ENCODE measurements at regions not wholly inside any gene's neighbourhood (a gene's known extent, or its start where the extent isn't known, plus 50 kb on each side); places are given as distances from the start of the nearest gene placed in this dataset.

DNA sequence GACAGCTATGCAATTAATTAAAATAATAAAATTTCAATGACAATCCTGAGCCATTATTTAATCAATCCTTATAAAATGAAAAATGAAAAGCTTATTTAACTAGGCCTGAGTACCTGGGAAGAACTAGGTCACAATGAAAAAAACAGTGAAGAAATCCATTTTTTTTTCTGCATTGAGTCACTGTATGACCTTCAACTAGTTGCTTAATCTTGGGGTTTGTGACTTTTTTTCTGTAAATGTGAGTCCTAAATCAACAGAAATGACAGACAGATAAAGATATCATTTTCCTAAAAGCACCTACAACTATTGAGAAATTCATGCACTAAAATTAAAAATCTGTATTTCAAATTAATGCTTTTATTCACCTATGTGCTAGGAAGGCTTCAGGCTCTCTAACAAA, 96.8 kb downstream of the TMEM26 start:
- Histone ChIP-seq H3K36me3 (ENCODE audit: control insufficient read depth, insufficient read depth, low read length) (no peaks in the 10 kb centered on the region), H3K9ac (ENCODE audit: low read length) (no peak overlapping the region), H3K27me3 (ENCODE audit: control insufficient read depth, insufficient read depth, low read length) (no peaks in the 10 kb centered on the region), H3K4me3 (ENCODE audit: low read depth, low read length) (no peak overlapping the region), H3K9me3 (ENCODE audit: control insufficient read depth, insufficient read depth, low read depth, low read length) (no peaks in the 10 kb centered on the region), H3K4me1 (ENCODE audit: control insufficient read depth, insufficient read depth, low read length) (no peaks in the 10 kb centered on the region), H3K27ac (ENCODE audit: low read depth, low read length) (no peak overlapping the region)

DNA sequence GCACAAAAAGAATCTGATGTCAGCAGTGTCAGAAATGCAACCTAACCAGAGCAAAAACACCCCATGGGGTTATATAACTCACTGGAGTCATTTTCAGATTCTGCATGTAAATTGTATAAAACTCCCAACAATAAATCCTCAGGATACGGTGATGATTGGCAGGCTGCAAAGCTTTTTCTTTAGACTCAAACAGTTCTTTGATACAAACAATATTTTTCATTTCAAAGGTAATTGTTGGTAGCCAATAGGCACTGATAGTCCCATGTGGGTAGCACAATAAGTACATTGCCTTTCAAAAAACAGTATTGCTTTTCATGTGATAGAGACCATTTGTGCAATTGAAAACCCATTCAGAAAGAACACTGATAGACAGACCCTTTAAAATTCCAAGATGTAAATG, 98.0 kb downstream of the TMEM26 start:
- H3K9me3 ChIP-seq (ENCODE audit: control insufficient read depth, insufficient read depth, low read depth, low read length): no peaks in the 10 kb centered on the region
- H3K36me3 ChIP-seq (ENCODE audit: control insufficient read depth, insufficient read depth, low read length): no peaks in the 10 kb centered on the region
- H3K9ac ChIP-seq (ENCODE audit: low read length): no peak overlapping the region
- no peak overlapping the region for H3K4me3 ChIP-seq (ENCODE audit: low read depth, low read length)
- no peaks in the 10 kb centered on the region for H3K27me3 ChIP-seq (ENCODE audit: control insufficient read depth, insufficient read depth, low read length)
- H3K4me1 ChIP-seq (ENCODE audit: control insufficient read depth, insufficient read depth, low read length): no peaks in the 10 kb centered on the region
- H3K27ac ChIP-seq (ENCODE audit: low read depth, low read length): no peak overlapping the region

DNA sequence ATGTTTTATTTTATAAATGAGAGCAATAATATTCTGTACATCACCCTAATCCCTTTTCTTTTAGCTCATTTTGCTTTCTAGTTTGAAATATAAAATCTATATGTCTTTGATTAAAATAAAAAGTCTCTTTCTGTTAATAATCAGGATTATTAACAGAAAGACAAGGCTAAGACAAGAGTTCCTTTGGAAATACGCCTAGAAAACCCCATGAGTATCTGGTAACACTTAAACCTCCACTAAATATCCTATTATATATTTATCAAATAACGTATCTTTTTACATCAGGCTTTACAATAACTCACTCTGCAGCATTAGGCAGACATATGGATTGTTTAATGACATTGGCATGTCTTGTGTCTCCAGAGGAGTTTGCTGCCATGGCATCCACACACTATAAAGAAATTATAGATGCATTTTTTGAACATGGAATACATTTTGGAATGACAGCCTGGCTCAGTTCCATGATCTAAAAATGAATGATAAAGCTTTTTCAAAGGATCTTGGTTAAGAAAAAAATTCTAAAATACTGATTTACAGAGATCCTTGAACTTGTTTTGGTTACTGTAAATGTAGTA, 98.7 kb downstream of the TMEM26 start:
- H3K27ac ChIP-seq (ENCODE audit: low read depth, low read length): no peak overlapping the region
- H3K36me3 ChIP-seq (ENCODE audit: control insufficient read depth, insufficient read depth, low read length): no peaks in the 10 kb centered on the region
- no peaks in the 10 kb centered on the region for H3K9me3 ChIP-seq (ENCODE audit: control insufficient read depth, insufficient read depth, low read depth, low read length)
- H3K9ac ChIP-seq (ENCODE audit: low read length): no peak overlapping the region
- no peak overlapping the region for H3K4me3 ChIP-seq (ENCODE audit: low read depth, low read length)
- H3K27me3 ChIP-seq (ENCODE audit: control insufficient read depth, insufficient read depth, low read length): no peaks in the 10 kb centered on the region
- no peaks in the 10 kb centered on the region for H3K4me1 ChIP-seq (ENCODE audit: control insufficient read depth, insufficient read depth, low read length)

DNA sequence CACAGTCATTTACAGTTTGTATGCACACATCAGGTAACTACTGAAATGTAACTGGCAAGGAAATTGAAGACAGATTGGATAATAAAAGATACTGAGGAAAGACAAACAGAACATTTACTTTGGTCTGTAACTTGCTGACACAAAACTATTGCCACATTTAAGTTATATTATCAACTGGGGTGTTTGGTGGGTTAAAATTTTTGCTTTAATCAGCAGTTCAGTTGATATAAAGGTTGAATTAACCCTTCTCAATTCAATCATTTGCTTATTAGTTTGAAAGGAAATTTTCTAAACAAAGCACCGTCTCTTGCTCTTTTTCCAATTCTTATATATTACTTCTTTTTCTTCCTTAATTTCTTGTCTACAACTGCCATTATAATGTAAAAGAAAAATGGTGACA, 102.4 kb downstream of the TMEM26 start:
- H3K27ac ChIP-seq (ENCODE audit: low read depth, low read length): no peak overlapping the region
- no peaks in the 10 kb centered on the region for H3K36me3 ChIP-seq (ENCODE audit: control insufficient read depth, insufficient read depth, low read length)
- H3K4me1 ChIP-seq (ENCODE audit: control insufficient read depth, insufficient read depth, low read length): no peaks in the 10 kb centered on the region
- no peaks in the 10 kb centered on the region for H3K27me3 ChIP-seq (ENCODE audit: control insufficient read depth, insufficient read depth, low read length)
- H3K4me3 ChIP-seq (ENCODE audit: low read depth, low read length): no peak overlapping the region
- no peaks in the 10 kb centered on the region for H3K9me3 ChIP-seq (ENCODE audit: control insufficient read depth, insufficient read depth, low read depth, low read length)
- no peak overlapping the region for H3K9ac ChIP-seq (ENCODE audit: low read length)

DNA sequence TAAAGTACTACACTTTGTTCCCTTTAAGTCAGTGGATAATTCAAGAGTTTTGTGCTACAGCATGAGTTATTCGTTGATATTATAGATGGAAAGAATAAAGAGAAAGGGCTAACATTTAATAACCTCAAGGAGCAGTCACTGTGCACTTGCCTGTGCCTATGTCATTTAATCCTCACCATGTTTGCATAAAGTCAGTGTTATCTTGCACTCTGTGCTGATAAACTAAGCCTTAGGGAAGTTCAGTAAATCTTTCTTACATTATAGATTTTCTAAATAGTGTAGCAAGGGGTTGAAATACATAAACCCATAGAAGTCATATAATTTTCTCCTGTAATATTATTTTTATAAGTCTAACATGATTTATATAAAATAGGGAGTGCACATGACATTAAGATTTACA, 103.1 kb downstream of the TMEM26 start:
- Histone ChIP-seq H3K27me3 (ENCODE audit: control insufficient read depth, insufficient read depth, low read length) (no peaks in the 10 kb centered on the region), H3K4me1 (ENCODE audit: control insufficient read depth, insufficient read depth, low read length) (no peaks in the 10 kb centered on the region), H3K36me3 (ENCODE audit: control insufficient read depth, insufficient read depth, low read length) (no peaks in the 10 kb centered on the region), H3K4me3 (ENCODE audit: low read depth, low read length) (no peak overlapping the region), H3K27ac (ENCODE audit: low read depth, low read length) (no peak overlapping the region), H3K9ac (ENCODE audit: low read length) (no peak overlapping the region), H3K9me3 (ENCODE audit: control insufficient read depth, insufficient read depth, low read depth, low read length) (no peaks in the 10 kb centered on the region)

DNA sequence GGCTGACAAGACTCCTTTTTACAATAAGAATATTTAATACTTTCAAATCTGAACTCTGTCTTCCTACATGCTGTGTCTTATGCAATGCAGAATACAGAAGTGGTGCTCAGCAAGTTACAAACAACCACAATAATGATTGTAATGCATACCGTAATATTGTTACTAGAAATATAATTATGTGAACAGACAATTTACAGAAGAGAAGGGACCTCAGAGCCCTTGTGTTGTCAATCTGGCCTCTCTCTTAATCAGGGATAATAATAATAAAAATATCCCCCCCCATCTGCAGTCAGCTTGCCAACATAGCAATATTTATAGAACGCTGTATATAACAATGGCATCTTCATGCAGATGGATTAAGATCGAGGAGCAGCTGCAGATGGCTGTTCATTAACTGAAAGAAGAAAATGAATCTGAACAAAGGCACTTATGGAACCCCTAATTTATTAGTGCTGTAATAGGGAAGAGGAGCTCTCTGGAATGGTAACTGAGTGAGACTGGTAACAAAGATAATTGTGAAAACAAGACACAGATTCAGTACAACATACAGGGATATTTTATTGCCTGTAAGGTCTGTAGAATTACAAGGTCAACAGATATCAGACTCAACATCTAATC, 106.3 kb downstream of the TMEM26 start:
- Histone ChIP-seq H3K4me3 (ENCODE audit: low read depth, low read length) (no peak overlapping the region), H3K9ac (ENCODE audit: low read length) (no peak overlapping the region), H3K27me3 (ENCODE audit: control insufficient read depth, insufficient read depth, low read length) (no peaks in the 10 kb centered on the region), H3K9me3 (ENCODE audit: control insufficient read depth, insufficient read depth, low read depth, low read length) (no peaks in the 10 kb centered on the region), H3K36me3 (ENCODE audit: control insufficient read depth, insufficient read depth, low read length) (no peaks in the 10 kb centered on the region), H3K4me1 (ENCODE audit: control insufficient read depth, insufficient read depth, low read length) (no peaks in the 10 kb centered on the region), H3K27ac (ENCODE audit: low read depth, low read length) (no peak overlapping the region)

DNA sequence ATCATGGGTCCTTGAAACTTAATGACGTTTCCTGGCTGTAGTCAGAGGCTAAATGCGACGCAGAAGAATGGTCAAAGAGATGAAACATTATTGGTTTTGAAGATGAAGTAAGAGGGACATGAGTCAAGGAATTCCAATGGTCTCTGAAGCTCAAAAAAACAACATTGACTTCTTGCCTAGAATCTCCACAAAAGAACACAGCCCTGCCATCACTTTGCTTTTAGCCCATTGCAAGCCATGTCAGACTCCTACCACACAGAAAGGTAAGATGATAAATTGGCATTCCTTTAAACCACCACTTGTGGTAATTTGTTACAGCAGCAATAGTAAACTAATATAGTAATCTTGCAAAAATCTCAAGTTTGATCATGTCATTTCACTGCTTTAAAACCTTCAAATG, 109.4 kb downstream of the TMEM26 start:
- no peaks in the 10 kb centered on the region for H3K27me3 ChIP-seq (ENCODE audit: control insufficient read depth, insufficient read depth, low read length)

DNA sequence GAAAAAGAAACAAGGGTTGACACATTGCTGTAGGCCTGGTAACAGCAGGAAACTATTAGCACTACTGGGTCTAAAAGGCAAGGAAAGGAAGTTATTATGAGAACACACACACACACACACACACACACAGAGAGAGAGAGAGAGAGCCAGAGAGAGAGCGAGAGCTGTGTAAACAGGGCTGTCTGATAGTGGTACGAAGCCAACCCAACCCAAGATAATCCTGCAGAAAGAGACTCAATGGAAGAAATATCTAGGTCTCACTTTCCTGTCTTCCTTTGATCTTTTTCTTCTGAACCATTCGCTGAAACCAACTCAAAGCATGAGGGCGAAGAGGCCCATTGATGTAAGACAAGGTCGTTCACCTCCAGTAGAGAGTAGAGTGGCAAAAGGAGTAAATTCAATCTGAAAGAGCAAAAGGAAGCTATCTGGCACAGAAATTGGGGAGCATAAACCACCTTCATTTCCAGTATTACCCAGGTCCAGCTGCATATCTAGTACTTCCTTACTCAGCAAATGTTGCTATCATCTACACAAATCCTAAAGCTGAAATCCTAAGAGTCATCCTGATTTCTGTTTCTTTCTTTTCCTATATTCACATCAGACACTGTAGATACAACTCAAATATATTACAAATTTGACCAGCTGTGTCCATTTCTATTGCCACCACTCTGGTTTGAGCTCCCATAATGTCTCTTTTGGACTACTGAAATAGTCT, 110.2 kb downstream of the TMEM26 start:
- no peak overlapping the region for H3K4me3 ChIP-seq (ENCODE audit: low read depth, low read length)
- no peak overlapping the region for H3K9ac ChIP-seq (ENCODE audit: low read length)
- H3K36me3 ChIP-seq (ENCODE audit: control insufficient read depth, insufficient read depth, low read length): no peaks in the 10 kb centered on the region
- H3K4me1 ChIP-seq (ENCODE audit: control insufficient read depth, insufficient read depth, low read length): no peaks in the 10 kb centered on the region
- H3K27me3 ChIP-seq (ENCODE audit: control insufficient read depth, insufficient read depth, low read length): no peaks in the 10 kb centered on the region
- no peak overlapping the region for H3K27ac ChIP-seq (ENCODE audit: low read depth, low read length)
- H3K9me3 ChIP-seq (ENCODE audit: control insufficient read depth, insufficient read depth, low read depth, low read length): no peaks in the 10 kb centered on the region

More for the DNA sequence above, 109.4 kb downstream of the TMEM26 start:
- Histone ChIP-seq H3K4me3 (ENCODE audit: low read depth, low read length) (no peak overlapping the region), H3K36me3 (ENCODE audit: control insufficient read depth, insufficient read depth, low read length) (no peaks in the 10 kb centered on the region), H3K9me3 (ENCODE audit: control insufficient read depth, insufficient read depth, low read depth, low read length) (no peaks in the 10 kb centered on the region), H3K9ac (ENCODE audit: low read length) (no peak overlapping the region), H3K4me1 (ENCODE audit: control insufficient read depth, insufficient read depth, low read length) (no peaks in the 10 kb centered on the region), H3K27ac (ENCODE audit: low read depth, low read length) (no peak overlapping the region)

DNA sequence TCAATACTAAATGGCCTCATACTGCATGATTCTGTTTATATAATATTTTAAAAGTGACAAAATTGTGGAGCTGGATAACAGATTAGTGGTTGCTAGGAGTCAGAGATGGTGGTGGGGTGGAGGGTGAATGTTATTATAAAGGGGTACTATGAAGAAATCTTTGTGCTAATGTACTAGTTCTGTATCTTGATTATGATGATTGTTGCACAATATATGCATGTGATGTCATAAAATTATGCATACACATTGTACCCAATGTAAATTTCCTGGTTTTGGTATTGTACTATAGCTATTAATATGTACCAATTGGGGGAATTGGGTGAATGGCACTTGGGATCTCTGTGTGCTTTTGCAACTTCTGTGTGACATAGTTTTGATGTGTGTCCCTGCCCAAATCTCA, 112.2 kb downstream of the TMEM26 start:
- Histone ChIP-seq H3K4me1 (ENCODE audit: control insufficient read depth, insufficient read depth, low read length) (no peaks in the 10 kb centered on the region), H3K4me3 (ENCODE audit: low read depth, low read length) (no peak overlapping the region), H3K27me3 (ENCODE audit: control insufficient read depth, insufficient read depth, low read length) (no peaks in the 10 kb centered on the region), H3K27ac (ENCODE audit: low read depth, low read length) (no peak overlapping the region), H3K9ac (ENCODE audit: low read length) (no peak overlapping the region), H3K9me3 (ENCODE audit: control insufficient read depth, insufficient read depth, low read depth, low read length) (no peaks in the 10 kb centered on the region), H3K36me3 (ENCODE audit: control insufficient read depth, insufficient read depth, low read length) (no peaks in the 10 kb centered on the region)

DNA sequence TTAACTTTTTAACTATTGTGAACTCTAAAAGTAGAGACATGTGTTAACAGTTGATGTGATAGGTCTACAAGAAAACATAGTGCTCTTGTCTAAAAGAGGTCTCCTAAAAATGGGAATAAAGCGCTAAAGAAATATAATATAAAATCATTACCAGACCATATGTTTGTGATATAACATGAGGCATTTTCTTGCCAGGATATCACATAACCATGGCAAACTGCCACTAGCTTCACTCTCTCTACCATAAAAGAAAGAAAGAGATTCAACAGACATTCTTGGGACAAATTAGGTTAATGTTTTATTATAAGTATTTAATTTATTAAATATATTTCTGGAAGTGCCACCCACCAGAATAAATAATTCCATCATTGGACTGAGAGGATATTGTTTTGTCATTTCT, 115.0 kb downstream of the TMEM26 start:
- Histone ChIP-seq H3K9ac (ENCODE audit: low read length) (no peak overlapping the region), H3K9me3 (ENCODE audit: control insufficient read depth, insufficient read depth, low read depth, low read length) (no peaks in the 10 kb centered on the region), H3K4me1 (ENCODE audit: control insufficient read depth, insufficient read depth, low read length) (no peaks in the 10 kb centered on the region), H3K36me3 (ENCODE audit: control insufficient read depth, insufficient read depth, low read length) (no peaks in the 10 kb centered on the region), H3K27me3 (ENCODE audit: control insufficient read depth, insufficient read depth, low read length) (no peaks in the 10 kb centered on the region), H3K4me3 (ENCODE audit: low read depth, low read length) (no peak overlapping the region), H3K27ac (ENCODE audit: low read depth, low read length) (no peak overlapping the region)

DNA sequence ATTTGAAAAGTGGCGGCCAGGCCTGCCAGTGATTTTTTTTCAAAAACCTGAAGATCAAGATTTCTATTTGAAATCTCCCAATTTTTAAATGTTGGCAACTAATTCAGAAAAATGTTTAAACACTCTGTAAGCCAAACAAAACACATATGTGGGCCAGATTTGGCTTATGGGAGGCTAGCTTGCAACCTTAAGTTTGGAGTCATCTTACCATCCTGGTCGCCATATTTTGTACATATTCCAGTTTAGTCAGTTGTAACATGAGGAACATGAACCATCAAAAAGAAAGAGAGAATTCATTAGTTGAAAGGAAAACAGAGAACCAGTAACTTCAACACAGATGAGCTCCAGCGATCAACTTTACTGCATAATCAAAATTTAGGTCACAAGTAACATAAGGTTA, 115.4 kb downstream of the TMEM26 start:
- no peaks in the 10 kb centered on the region for H3K9me3 ChIP-seq (ENCODE audit: control insufficient read depth, insufficient read depth, low read depth, low read length)

More for the DNA sequence above, 115.4 kb downstream of the TMEM26 start:
- no peak overlapping the region for H3K9ac ChIP-seq (ENCODE audit: low read length)
- H3K27me3 ChIP-seq (ENCODE audit: control insufficient read depth, insufficient read depth, low read length): no peaks in the 10 kb centered on the region
- H3K4me1 ChIP-seq (ENCODE audit: control insufficient read depth, insufficient read depth, low read length): no peaks in the 10 kb centered on the region
- H3K27ac ChIP-seq (ENCODE audit: low read depth, low read length): no peak overlapping the region
- H3K4me3 ChIP-seq (ENCODE audit: low read depth, low read length): no peak overlapping the region
- no peaks in the 10 kb centered on the region for H3K36me3 ChIP-seq (ENCODE audit: control insufficient read depth, insufficient read depth, low read length)
